K562 (cell line): ENCODE measurements at regions not wholly inside any gene's neighbourhood (a gene's known extent, or its start where the extent isn't known, plus 50 kb on each side); places are given as distances from the start of the nearest gene placed in this dataset.

Experiments
- CAMTA2 ChIP-seq: fragments of 250-450 bp; sonication (Bioruptor Pico); conservative IDR thresholded peaks from 2 replicates; pipeline ENCODE4 v1.5.1; 2022
- FOS ChIP-seq: IDR thresholded peaks from 3 replicates; pipeline ENCODE4 v1.6.1; 2011; ENCODE audit not compliant: insufficient read length; ENCODE audit errors: extremely low read depth
- KLF16 ChIP-seq: IDR thresholded peaks from 2 replicates; pipeline ENCODE4 v1.6.1; 2016; ENCODE audit warnings: antibody characterized with exemption
- NCOA2 ChIP-seq, 2 experiments: fragments of 450-650 bp; IDR thresholded peaks; 2 replicates each; pipeline ENCODE4 v1.6.1; 2018; ENCODE audit warnings: mild to moderate bottlenecking in 2 of 2, moderate library complexity in 1 of 2; ENCODE audit not compliant: partially characterized antibody in 2 of 2
- NFE2L1 ChIP-seq: fragments of 450-650 bp; IDR thresholded peaks from 2 replicates; pipeline ENCODE4 v1.6.1; 2016; ENCODE audit warnings: missing genetic modification characterization, low read depth, mild to moderate bottlenecking, missing compliant biosample characterization, moderate library complexity, borderline replicate concordance
- NRF1 ChIP-seq, 2 experiments: fragments of 450-650 bp; IDR thresholded peaks in 1 of 2; conservative IDR thresholded peaks in 1 of 2; 2 replicates each; pipeline ENCODE4 v1.6.1; 2014; ENCODE audit warnings: mild to moderate bottlenecking in 2 of 2
- PCBP2 ChIP-seq: fragments of 200-400 bp; formaldehyde crosslinking; IDR thresholded peaks from 2 replicates; pipeline ENCODE4 v1.6.1; 2018; ENCODE audit warnings: low read length, low read depth, mild to moderate bottlenecking, moderate library complexity; ENCODE audit not compliant: poor library complexity, severe bottlenecking
- POLR3A ChIP-seq: IDR thresholded peaks from 2 replicates; pipeline ENCODE4 v1.6.1; 2011; ENCODE audit warnings: borderline replicate concordance, mild to moderate bottlenecking, moderate library complexity; ENCODE audit not compliant: insufficient read length, insufficient read depth; ENCODE audit errors: extremely low read depth
- PTBP1 ChIP-seq: fragments of 200-400 bp; formaldehyde crosslinking; IDR thresholded peaks from 2 replicates; pipeline ENCODE4 v1.6.1; 2017; ENCODE audit warnings: low read depth, low read length
- TCF7L2 ChIP-seq: fragments of 150-350 bp; IDR thresholded peaks from 2 replicates; pipeline ENCODE4 v1.6.1; 2016; ENCODE audit warnings: low read depth, mild to moderate bottlenecking, low read length, moderate library complexity
- TEAD1 ChIP-seq, 2 experiments: fragments of 450-650 bp in 1 of 2; sonication (generic) in 1 of 2; formaldehyde crosslinking; IDR thresholded peaks; 2 replicates each; pipeline versions ENCODE4 v1.4.0 to v1.8.0; 2020 to 2022; ENCODE audit warnings: mild to moderate bottlenecking in 2 of 2, missing genetic modification reagents in 1 of 2
- TGIF2 ChIP-seq: sonication (generic); formaldehyde crosslinking; IDR thresholded peaks from 2 replicates; pipeline ENCODE4 v1.8.1; 2022; ENCODE audit warnings: mild to moderate bottlenecking, missing genetic modification reagents, moderate library complexity
- XRCC3 ChIP-seq: fragments of 450-650 bp; IDR thresholded peaks from 2 replicates; pipeline ENCODE4 v1.6.1; 2017; ENCODE audit warnings: mild to moderate bottlenecking, moderate library complexity
- ZBTB17 ChIP-seq: fragments of 450-650 bp; formaldehyde crosslinking; IDR thresholded peaks from 2 replicates; pipeline ENCODE4 v1.4.0; 2020; ENCODE audit warnings: mild to moderate bottlenecking
- ZNF239 ChIP-seq: fragments of 250-450 bp; sonication (Bioruptor Pico); IDR thresholded peaks from 2 replicates; pipeline ENCODE4 v1.4.0; 2020; ENCODE audit warnings: mild to moderate bottlenecking
- TF ChIP-seq, protein P1 (sequence below): sonication (generic); formaldehyde crosslinking; IDR thresholded peaks from 2 replicates; pipeline ENCODE4 v1.8.1; 2023; ENCODE audit warnings: mild to moderate bottlenecking, missing genetic modification reagents
- TF ChIP-seq, protein P2 (sequence below): fragments of 250-450 bp; sonication (Bioruptor Pico); IDR thresholded peaks from 2 replicates; pipeline ENCODE4 v1.8.0; 2022; ENCODE audit warnings: inconsistent platforms
- TF ChIP-seq, protein P3 (sequence below): fragments of 250-450 bp; sonication (Bioruptor Pico); IDR thresholded peaks from 2 replicates; pipeline ENCODE4 v1.4.0; 2020
- TF ChIP-seq, protein P4 (sequence below): sonication (generic); formaldehyde crosslinking; IDR thresholded peaks from 2 replicates; pipeline ENCODE4 v1.8.0; 2023; ENCODE audit warnings: mild to moderate bottlenecking, missing genetic modification reagents

DNA sequence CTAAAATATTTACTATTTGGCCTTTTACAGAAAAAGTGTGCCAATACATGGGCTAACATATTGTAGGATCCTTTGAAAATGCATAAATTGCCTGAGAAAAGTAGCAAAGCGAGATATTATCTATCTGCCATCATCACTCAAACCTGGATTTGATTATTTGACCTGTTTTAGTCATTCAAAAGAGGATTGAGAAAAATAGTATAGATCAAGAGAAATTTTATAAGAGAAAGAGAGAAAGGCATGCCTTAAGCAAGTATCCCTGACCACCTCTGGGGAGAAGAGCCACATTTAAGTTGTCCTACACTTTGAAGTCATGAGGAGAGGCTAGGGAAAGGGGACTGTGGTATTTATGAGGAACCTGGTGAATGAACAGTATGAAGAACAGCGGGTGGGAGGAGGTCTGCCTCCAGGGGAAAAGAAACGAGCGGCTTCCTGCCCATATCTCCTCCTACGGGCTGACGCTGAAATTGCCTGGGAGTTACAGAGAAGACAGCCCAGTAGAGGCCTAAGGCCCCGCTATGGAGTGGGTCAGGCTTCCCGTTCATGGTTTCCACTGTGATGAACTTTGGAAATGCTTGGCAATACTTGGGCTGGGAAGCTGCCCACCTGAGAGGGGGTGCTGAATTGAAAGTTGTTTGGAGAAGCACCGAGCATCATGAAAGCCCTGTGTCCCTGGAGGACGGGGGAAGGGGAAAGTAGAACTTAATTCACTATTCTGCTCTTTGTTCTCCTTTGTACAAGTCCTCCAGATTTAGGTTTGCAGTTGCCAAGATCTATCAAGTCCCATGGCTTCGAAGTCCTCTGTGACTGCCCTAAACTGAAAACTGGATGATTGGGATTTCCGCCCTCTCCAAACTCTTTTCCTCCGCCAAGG, 106.9 kb upstream of the ACSL4 start (continued):
- TF ChIP-seq, protein P1, sequence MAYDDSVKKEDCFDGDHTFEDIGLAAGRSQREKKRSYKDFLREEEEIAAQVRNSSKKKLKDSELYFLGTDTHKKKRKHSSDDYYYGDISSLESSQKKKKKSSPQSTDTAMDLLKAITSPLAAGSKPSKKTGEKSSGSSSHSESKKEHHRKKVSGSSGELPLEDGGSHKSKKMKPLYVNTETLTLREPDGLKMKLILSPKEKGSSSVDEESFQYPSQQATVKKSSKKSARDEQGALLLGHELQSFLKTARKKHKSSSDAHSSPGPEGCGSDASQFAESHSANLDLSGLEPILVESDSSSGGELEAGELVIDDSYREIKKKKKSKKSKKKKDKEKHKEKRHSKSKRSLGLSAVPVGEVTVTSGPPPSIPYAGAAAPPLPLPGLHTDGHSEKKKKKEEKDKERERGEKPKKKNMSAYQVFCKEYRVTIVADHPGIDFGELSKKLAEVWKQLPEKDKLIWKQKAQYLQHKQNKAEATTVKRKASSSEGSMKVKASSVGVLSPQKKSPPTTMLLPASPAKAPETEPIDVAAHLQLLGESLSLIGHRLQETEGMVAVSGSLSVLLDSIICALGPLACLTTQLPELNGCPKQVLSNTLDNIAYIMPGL (CRISPR knock-in tag), result no peak
- TF ChIP-seq XRCC3, result no peak
- TF ChIP-seq, protein P2, sequence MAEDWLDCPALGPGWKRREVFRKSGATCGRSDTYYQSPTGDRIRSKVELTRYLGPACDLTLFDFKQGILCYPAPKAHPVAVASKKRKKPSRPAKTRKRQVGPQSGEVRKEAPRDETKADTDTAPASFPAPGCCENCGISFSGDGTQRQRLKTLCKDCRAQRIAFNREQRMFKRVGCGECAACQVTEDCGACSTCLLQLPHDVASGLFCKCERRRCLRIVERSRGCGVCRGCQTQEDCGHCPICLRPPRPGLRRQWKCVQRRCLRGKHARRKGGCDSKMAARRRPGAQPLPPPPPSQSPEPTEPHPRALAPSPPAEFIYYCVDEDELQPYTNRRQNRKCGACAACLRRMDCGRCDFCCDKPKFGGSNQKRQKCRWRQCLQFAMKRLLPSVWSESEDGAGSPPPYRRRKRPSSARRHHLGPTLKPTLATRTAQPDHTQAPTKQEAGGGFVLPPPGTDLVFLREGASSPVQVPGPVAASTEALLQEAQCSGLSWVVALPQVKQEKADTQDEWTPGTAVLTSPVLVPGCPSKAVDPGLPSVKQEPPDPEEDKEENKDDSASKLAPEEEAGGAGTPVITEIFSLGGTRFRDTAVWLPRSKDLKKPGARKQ, result no peak
- no peak for TF ChIP-seq PTBP1
- TF ChIP-seq, protein P3, sequence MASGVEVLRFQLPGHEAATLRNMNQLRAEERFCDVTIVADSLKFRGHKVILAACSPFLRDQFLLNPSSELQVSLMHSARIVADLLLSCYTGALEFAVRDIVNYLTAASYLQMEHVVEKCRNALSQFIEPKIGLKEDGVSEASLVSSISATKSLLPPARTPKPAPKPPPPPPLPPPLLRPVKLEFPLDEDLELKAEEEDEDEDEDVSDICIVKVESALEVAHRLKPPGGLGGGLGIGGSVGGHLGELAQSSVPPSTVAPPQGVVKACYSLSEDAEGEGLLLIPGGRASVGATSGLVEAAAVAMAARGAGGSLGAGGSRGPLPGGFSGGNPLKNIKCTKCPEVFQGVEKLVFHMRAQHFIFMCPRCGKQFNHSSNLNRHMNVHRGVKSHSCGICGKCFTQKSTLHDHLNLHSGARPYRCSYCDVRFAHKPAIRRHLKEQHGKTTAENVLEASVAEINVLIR (CRISPR knock-in tag), result no peak
- no peak for TF ChIP-seq PCBP2
- TF ChIP-seq, protein P4, sequence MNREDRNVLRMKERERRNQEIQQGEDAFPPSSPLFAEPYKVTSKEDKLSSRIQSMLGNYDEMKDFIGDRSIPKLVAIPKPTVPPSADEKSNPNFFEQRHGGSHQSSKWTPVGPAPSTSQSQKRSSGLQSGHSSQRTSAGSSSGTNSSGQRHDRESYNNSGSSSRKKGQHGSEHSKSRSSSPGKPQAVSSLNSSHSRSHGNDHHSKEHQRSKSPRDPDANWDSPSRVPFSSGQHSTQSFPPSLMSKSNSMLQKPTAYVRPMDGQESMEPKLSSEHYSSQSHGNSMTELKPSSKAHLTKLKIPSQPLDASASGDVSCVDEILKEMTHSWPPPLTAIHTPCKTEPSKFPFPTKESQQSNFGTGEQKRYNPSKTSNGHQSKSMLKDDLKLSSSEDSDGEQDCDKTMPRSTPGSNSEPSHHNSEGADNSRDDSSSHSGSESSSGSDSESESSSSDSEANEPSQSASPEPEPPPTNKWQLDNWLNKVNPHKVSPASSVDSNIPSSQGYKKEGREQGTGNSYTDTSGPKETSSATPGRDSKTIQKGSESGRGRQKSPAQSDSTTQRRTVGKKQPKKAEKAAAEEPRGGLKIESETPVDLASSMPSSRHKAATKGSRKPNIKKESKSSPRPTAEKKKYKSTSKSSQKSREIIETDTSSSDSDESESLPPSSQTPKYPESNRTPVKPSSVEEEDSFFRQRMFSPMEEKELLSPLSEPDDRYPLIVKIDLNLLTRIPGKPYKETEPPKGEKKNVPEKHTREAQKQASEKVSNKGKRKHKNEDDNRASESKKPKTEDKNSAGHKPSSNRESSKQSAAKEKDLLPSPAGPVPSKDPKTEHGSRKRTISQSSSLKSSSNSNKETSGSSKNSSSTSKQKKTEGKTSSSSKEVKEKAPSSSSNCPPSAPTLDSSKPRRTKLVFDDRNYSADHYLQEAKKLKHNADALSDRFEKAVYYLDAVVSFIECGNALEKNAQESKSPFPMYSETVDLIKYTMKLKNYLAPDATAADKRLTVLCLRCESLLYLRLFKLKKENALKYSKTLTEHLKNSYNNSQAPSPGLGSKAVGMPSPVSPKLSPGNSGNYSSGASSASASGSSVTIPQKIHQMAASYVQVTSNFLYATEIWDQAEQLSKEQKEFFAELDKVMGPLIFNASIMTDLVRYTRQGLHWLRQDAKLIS (CRISPR knock-in tag), result 0 out of 2 replicates have a peak, but pooled peaks have one; percentile 19
- no peak for TF ChIP-seq ZBTB17 (CRISPR knock-in tag)
- TF ChIP-seq NFE2L1 (tag), result no peak
- TF ChIP-seq CAMTA2 (CRISPR knock-in tag), result no peak
- no peak for TF ChIP-seq KLF16
- no peak for TF ChIP-seq POLR3A
- TF ChIP-seq TEAD1 (CRISPR knock-in tag; IDR thresholded peaks at IDR 0.05), result peak in 1 of 2 experiments; percentile 43; a peak in 1 of 4 replicates
- peak in 1 of 2 experiments; percentile 27; a peak in 1 of 4 replicates for TF ChIP-seq NRF1 (conservative IDR thresholded peaks at IDR 0.05 in 1 of 2, IDR thresholded peaks at IDR 0.05 in 1 of 2)
- TF ChIP-seq ZNF239 (CRISPR knock-in tag), result no peak
- no peak for TF ChIP-seq TCF7L2
- no peak for TF ChIP-seq FOS
- TF ChIP-seq NCOA2 (IDR thresholded peaks at IDR 0.05; ENCODE audit: partially characterized antibody in 2 of 2), result no peak
- no peak for TF ChIP-seq TGIF2 (CRISPR knock-in tag)
